Caco-2 (cell line): ENCODE measurements at regions not wholly inside any gene's neighbourhood (a gene's known extent, or its start where the extent isn't known, plus 50 kb on each side); places are given as distances from the start of the nearest gene placed in this dataset.

Experiments used
- BruUV-seq: library from RNA; stranded (reverse); fragments of 400-500 nt; replicated peaks from 2 replicates; lab custom pipeline; 2021; lab: Mats Ljungman, UMichigan
- CTCF ChIA-PET: fragments of 300-600 bp; sonication (Branson Sonifier 250); formaldehyde crosslinking; loops from one replicate; lab custom pipeline; 2022; ENCODE audit warnings: antibody characterized with exemption; lab: Charles Lee
- POLR2A ChIA-PET: fragments of 300-600 bp; sonication (Branson Sonifier 250); formaldehyde crosslinking; loops from one replicate; lab custom pipeline; 2022; ENCODE audit warnings: antibody characterized with exemption; lab: Charles Lee
- DNase-seq, 2 experiments: peaks; one replicate each; pipeline versions ENCODE4 v3.0.0 to v3.0.0-alpha.2; 2020 to 2022
- H3K27me3 ChIP-seq: replicated peaks from 2 replicates; pipeline ENCODE4 v1.6.0; 2011; ENCODE audit warnings: low read length; ENCODE audit not compliant: control insufficient read depth, insufficient read depth
- H3K36me3 ChIP-seq: 2 replicates; pipeline ENCODE4 v1.5.1; 2011; ENCODE audit warnings: low read length; ENCODE audit not compliant: control insufficient read depth, insufficient read depth
- H3K4me1 ChIP-seq: fragments of 250-450 bp; sonication (Bioruptor Pico); 2 replicates; pipeline ENCODE4 v1.5.1; 2020; ENCODE audit warnings: mild to moderate bottlenecking
- H3K4me3 ChIP-seq: 2 replicates; pipeline ENCODE4 v1.5.1; 2011; ENCODE audit warnings: low read depth, mild to moderate bottlenecking, control low read depth, low read length
- H3K9me3 ChIP-seq: fragments of 250-450 bp; sonication (Bioruptor Pico); 2 replicates; pipeline ENCODE4 v1.5.1; 2020; ENCODE audit warnings: mild to moderate bottlenecking, moderate library complexity
- H3K27ac Mint-ChIP-seq: one replicate; pipeline ENCODE4 v1.8.0; 2022; ENCODE audit warnings: mixed read lengths; ENCODE audit not compliant: unreplicated experiment
- H3K27me3 Mint-ChIP-seq: one replicate; pipeline ENCODE4 v1.8.0; 2022; ENCODE audit warnings: mixed read lengths; ENCODE audit not compliant: insufficient read depth, unreplicated experiment
- H3K36me3 Mint-ChIP-seq: one replicate; pipeline ENCODE4 v1.8.0; 2022; ENCODE audit warnings: mild to moderate bottlenecking, mixed read lengths; ENCODE audit not compliant: insufficient read depth, unreplicated experiment
- H3K4me1 Mint-ChIP-seq: one replicate; pipeline ENCODE4 v1.8.0; 2022; ENCODE audit warnings: low read depth, mixed read lengths; ENCODE audit not compliant: unreplicated experiment
- H3K4me3 Mint-ChIP-seq: one replicate; pipeline ENCODE4 v1.8.0; 2022; ENCODE audit warnings: mild to moderate bottlenecking, moderate library complexity, mixed read lengths; ENCODE audit not compliant: unreplicated experiment
- H3K9me3 Mint-ChIP-seq: one replicate; pipeline ENCODE4 v1.8.0; 2022; ENCODE audit warnings: mixed read lengths; ENCODE audit not compliant: unreplicated experiment
- intact Hi-C: fragments of 100-400 bp; cut with micrococcal nuclease; formaldehyde crosslinking; loops from one replicate; pipeline ENCODE4 v1.10.0; 2022; ENCODE audit not compliant: unreplicated experiment
- TF ChIP-seq, protein P1 (sequence below), 2 experiments: fragments of 200-600 bp in 1 of 2; IDR thresholded peaks; 1 replicate in 1 of 2; 2 replicates in 1 of 2; pipeline versions ENCODE4 v1.5.1 to v1.8.0; 2011 to 2022; ENCODE audit warnings: antibody characterized with exemption in 1 of 2, control low read depth in 1 of 2, inconsistent platforms in 1 of 2, low read depth in 1 of 2, low read length in 1 of 2, mild to moderate bottlenecking in 1 of 2, moderate library complexity in 1 of 2; ENCODE audit not compliant: insufficient read depth in 1 of 2, severe bottlenecking in 1 of 2, unreplicated experiment in 1 of 2

DNA sequence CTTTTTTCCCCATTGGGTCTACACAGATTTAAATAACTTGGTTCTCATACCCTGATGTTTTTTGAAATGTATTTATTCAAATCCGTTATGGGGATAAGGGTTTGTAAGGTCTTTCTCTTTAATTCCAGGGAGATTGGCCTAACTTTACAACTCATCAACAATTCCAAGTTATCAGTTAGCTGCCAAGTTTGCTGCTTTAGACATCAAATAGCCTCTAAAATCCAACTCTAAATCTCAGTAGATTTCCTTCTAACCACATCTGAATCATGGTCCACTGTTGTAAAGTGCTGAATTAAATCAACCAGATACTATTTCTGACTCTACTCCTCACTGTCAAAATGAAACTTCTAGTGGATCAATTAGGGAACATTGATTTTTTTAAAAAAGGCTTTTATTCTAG is 364.1 kb upstream of the E2F7 start:
- H3K9me3 ChIP-seq: no peaks in the 10 kb centered on the region
- H3K4me3 ChIP-seq: no peak overlapping the region

DNA sequence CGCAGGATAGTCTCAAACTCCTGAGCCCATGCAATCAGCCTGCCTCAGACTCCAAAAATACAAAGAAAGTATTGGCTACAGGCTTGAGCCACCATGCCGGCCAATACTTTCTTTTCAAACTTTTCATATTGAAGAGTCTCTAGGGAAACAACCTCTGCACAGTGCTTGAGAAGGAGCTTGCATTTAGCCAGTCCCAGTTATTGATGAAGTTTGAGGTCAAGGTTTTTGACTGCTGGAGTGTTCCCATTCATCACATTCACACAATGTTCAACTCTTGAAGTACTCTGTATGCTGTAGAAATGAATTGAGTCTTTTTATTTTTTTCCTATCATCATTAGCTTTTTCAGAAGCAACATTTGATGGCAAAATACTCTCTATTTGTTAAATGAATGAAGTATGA is 355.8 kb upstream of the E2F7 start:
- no peak for DNase-seq
- no peaks in the 10 kb centered on the region for H3K27me3 ChIP-seq
- POLR2A ChIA-PET: no interaction called here
- no TSS peak for BruUV-seq
- CTCF ChIA-PET: no interaction called here
- H3K27me3 Mint-ChIP-seq: peaks cover 2% of the 10 kb centered on the region
- intact Hi-C loops: no loop called here
- no peaks in the 10 kb centered on the region for H3K9me3 ChIP-seq
- no peaks in the 10 kb centered on the region for H3K36me3 ChIP-seq
- no peaks in the 10 kb centered on the region for H3K4me1 Mint-ChIP-seq
- H3K27ac Mint-ChIP-seq: no peak overlapping the region
- no peak overlapping the region for H3K4me3 ChIP-seq
- H3K9me3 Mint-ChIP-seq: no peaks in the 10 kb centered on the region
- H3K36me3 Mint-ChIP-seq: no peaks in the 10 kb centered on the region
- TF ChIP-seq, protein P1, sequence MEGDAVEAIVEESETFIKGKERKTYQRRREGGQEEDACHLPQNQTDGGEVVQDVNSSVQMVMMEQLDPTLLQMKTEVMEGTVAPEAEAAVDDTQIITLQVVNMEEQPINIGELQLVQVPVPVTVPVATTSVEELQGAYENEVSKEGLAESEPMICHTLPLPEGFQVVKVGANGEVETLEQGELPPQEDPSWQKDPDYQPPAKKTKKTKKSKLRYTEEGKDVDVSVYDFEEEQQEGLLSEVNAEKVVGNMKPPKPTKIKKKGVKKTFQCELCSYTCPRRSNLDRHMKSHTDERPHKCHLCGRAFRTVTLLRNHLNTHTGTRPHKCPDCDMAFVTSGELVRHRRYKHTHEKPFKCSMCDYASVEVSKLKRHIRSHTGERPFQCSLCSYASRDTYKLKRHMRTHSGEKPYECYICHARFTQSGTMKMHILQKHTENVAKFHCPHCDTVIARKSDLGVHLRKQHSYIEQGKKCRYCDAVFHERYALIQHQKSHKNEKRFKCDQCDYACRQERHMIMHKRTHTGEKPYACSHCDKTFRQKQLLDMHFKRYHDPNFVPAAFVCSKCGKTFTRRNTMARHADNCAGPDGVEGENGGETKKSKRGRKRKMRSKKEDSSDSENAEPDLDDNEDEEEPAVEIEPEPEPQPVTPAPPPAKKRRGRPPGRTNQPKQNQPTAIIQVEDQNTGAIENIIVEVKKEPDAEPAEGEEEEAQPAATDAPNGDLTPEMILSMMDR (IDR thresholded peaks at IDR 0.05; ENCODE audit: insufficient read depth in 1 of 2, low read depth in 1 of 2, low read length in 1 of 2, severe bottlenecking in 1 of 2, unreplicated experiment in 1 of 2): no peak
- H3K4me3 Mint-ChIP-seq: no peak overlapping the region
- no peaks in the 10 kb centered on the region for H3K4me1 ChIP-seq

More for the DNA sequence above, 364.1 kb upstream of the E2F7 start:
- Histone ChIP-seq H3K27me3 (no peaks in the 10 kb centered on the region), H3K36me3 (no peaks in the 10 kb centered on the region), H3K4me1 (no peaks in the 10 kb centered on the region)
- CTCF ChIA-PET: no interaction called here
- Mint-ChIP-seq H3K36me3 (no peaks in the 10 kb centered on the region), H3K4me1 (no peaks in the 10 kb centered on the region), H3K27ac (no peak overlapping the region), H3K9me3 (no peaks in the 10 kb centered on the region), H3K4me3 (no peak overlapping the region), H3K27me3 (peaks cover 2% of the 10 kb centered on the region)
- intact Hi-C loops: no loop called here
- no TSS peak for BruUV-seq
- TF ChIP-seq, protein P1 (IDR thresholded peaks at IDR 0.05; ENCODE audit: insufficient read depth in 1 of 2, low read depth in 1 of 2, low read length in 1 of 2, severe bottlenecking in 1 of 2, unreplicated experiment in 1 of 2): no peak
- POLR2A ChIA-PET: no interaction called here
- DNase-seq: no peak

DNA sequence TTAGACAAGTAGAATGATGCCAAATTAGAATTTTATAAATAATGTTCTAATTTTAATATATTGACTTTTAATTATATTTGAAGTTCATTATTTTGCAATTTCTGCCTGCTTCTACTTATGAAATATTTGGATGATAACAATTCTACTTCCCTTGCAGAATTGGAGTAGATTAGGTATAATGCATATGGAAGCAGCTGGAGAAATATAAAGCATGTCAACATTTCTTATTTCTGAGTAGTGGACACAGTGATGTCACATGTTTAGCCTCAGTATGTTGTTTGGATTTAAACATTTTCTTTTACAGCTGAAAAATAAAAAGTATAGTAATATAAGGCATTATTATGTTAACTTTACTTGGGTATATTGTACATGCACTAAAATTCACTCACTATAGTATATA is 344.2 kb upstream of the E2F7 start:
- POLR2A ChIA-PET: no interaction called here
- Histone ChIP-seq H3K36me3 (no peaks in the 10 kb centered on the region), H3K27me3 (no peaks in the 10 kb centered on the region), H3K9me3 (no peaks in the 10 kb centered on the region), H3K4me3 (no peak overlapping the region), H3K4me1 (no peaks in the 10 kb centered on the region)
- no peak overlapping the region for H3K4me3 Mint-ChIP-seq
- H3K27me3 Mint-ChIP-seq: no peaks in the 10 kb centered on the region
- H3K36me3 Mint-ChIP-seq: no peaks in the 10 kb centered on the region
- TF ChIP-seq, protein P1 (IDR thresholded peaks at IDR 0.05; ENCODE audit: insufficient read depth in 1 of 2, low read depth in 1 of 2, low read length in 1 of 2, severe bottlenecking in 1 of 2, unreplicated experiment in 1 of 2): no peak
- no peaks in the 10 kb centered on the region for H3K9me3 Mint-ChIP-seq
- CTCF ChIA-PET: no interaction called here
- H3K27ac Mint-ChIP-seq: no peak overlapping the region
- no TSS peak for BruUV-seq
- intact Hi-C loops: no loop called here
- no peaks in the 10 kb centered on the region for H3K4me1 Mint-ChIP-seq
- DNase-seq: no peak
